Frontal cortex (tissue), 3 donors: ENCODE measurements at regions not wholly inside any gene's neighbourhood (a gene's known extent, or its start where the extent isn't known, plus 50 kb on each side); places are given as distances from the start of the nearest gene placed in this dataset.
"Not testable (repeated sequence)": the region's sequence is repeated elsewhere in the genome, so short reads cannot be mapped to it uniquely, and the experiment has no call there.

Experiments used
- DNase-seq, 2 donors: peaks; one replicate each; pipeline ENCODE4 v3.0.0; 2012; ENCODE audit warnings: low spot score in 2 of 2
- FAIRE-seq: peaks from 2 replicates; lab custom pipeline; 2012; peaks lifted over from hg19 to GRCh38; lab: Jason Lieb, UNC
- donor health status: control.
- donor health status: control.
- donor health status: control.

GRCh38 chr20:60095456-60095855 is 137.2 kb downstream of the CDH26 start:
- DNase-seq (no peak), FAIRE-seq (no peak)

GRCh38 chr20:60096166-60096565 is 137.9 kb downstream of the CDH26 start:
- FAIRE-seq (no peak), DNase-seq (no peak)

- no peak for FAIRE-seq
- no peak for DNase-seq
Observed at GRCh38 chr20:60097285-60097684, 139.1 kb downstream of the CDH26 start.

GRCh38 chr20:60100780-60101179 is 142.6 kb downstream of the CDH26 start:
- no peak for FAIRE-seq
- no peak for DNase-seq

- no peak for FAIRE-seq
- no peak for DNase-seq
Observed at GRCh38 chr20:60101201-60101890, 143.1 kb downstream of the CDH26 start.

GRCh38 chr20:60101891-60102281 is 143.7 kb downstream of the CDH26 start:
- FAIRE-seq = no peak
- DNase-seq = no peak

- FAIRE-seq = no peak
- DNase-seq = no peak
Observed at GRCh38 chr20:60102665-60103210, 144.5 kb downstream of the CDH26 start.

GRCh38 chr20:60104993-60105803 is 147.0 kb downstream of the CDH26 start:
- DNase-seq (no peak), FAIRE-seq (no peak)

GRCh38 chr20:60106186-60106585 is 148.0 kb downstream of the CDH26 start:
- DNase-seq, FAIRE-seq: not testable (repeated sequence)

GRCh38 chr20:60107621-60108390 is 149.6 kb downstream of the CDH26 start:
- FAIRE-seq = no peak
- no peak for DNase-seq

- DNase-seq (no peak), FAIRE-seq (no peak)
Observed at GRCh38 chr20:60108397-60108796, 150.2 kb downstream of the CDH26 start.

GRCh38 chr20:60113024-60113724 is 155.0 kb downstream of the CDH26 start:
- DNase-seq (no peak), FAIRE-seq (no peak)

GRCh38 chr20:60113771-60114170 is 155.5 kb downstream of the CDH26 start:
- DNase-seq (no peak), FAIRE-seq (no peak)

- FAIRE-seq = no peak
- no peak for DNase-seq
Observed at GRCh38 chr20:60115451-60115850, 157.2 kb downstream of the CDH26 start.

- DNase-seq (no peak), FAIRE-seq (no peak)
Observed at GRCh38 chr20:60116128-60116909, 158.1 kb downstream of the CDH26 start.

GRCh38 chr20:60117065-60117464 is 158.8 kb downstream of the CDH26 start:
- DNase-seq = peak in 1 of 2 donors; percentile 34
- no peak for FAIRE-seq

- FAIRE-seq (no peak), DNase-seq (no peak)
Observed at GRCh38 chr20:60121903-60122302, 163.7 kb downstream of the CDH26 start.

GRCh38 chr20:60122671-60123070 is 164.4 kb downstream of the CDH26 start:
- DNase-seq (no peak), FAIRE-seq (no peak)

GRCh38 chr20:60123096-60123495 is 164.9 kb downstream of the CDH26 start:
- FAIRE-seq (no peak), DNase-seq (no peak)
